Endodermal cell (in vitro differentiated cells): ENCODE measurements at regions not wholly inside any gene's neighbourhood (a gene's known extent, or its start where the extent isn't known, plus 50 kb on each side); places are given as distances from the start of the nearest gene placed in this dataset.

Source experiments
- DNase-seq: peaks from one replicate; pipeline ENCODE4 v3.0.0-alpha.2; 2017
- H3K27ac ChIP-seq: 2 replicates; pipeline ENCODE4 v1.5.1; 2013; ENCODE audit warnings: mild to moderate bottlenecking, low read depth, low read length, moderate library complexity
- H3K27me3 ChIP-seq: 2 replicates; pipeline ENCODE4 v1.6.1; 2013; ENCODE audit warnings: mild to moderate bottlenecking, low read length, moderate library complexity; ENCODE audit not compliant: insufficient read depth, control insufficient read depth, poor library complexity, severe bottlenecking
- H3K36me3 ChIP-seq: 2 replicates; pipeline ENCODE4 v1.7.0; 2013; ENCODE audit warnings: mild to moderate bottlenecking, low read length, moderate library complexity; ENCODE audit not compliant: control insufficient read depth, insufficient read depth
- H3K4me1 ChIP-seq: one replicate; pipeline ENCODE4 v1.7.0; 2013; ENCODE audit warnings: low read length; ENCODE audit not compliant: control insufficient read depth, insufficient read depth
- H3K4me3 ChIP-seq: 2 replicates; pipeline ENCODE4 v1.5.1; 2013; ENCODE audit warnings: mild to moderate bottlenecking, low read length, moderate library complexity
- H3K9ac ChIP-seq: 2 replicates; pipeline ENCODE4 v1.6.1; 2013; ENCODE audit warnings: mild to moderate bottlenecking, low read length, moderate library complexity; ENCODE audit not compliant: poor library complexity, severe bottlenecking; ENCODE audit errors: extremely low read depth
- H3K9me3 ChIP-seq: 2 replicates; pipeline ENCODE4 v1.6.1; 2013; ENCODE audit warnings: mild to moderate bottlenecking, low read length, moderate library complexity; ENCODE audit not compliant: control insufficient read depth
- H3K27ac Mint-ChIP-seq: 2 replicates; pipeline ENCODE4 v1.8.0; 2020; ENCODE audit warnings: mixed read lengths
- H3K27me3 Mint-ChIP-seq: 2 replicates; pipeline ENCODE4 v1.8.0; 2021; ENCODE audit warnings: mild to moderate bottlenecking, mixed read lengths; ENCODE audit not compliant: insufficient read depth
- H3K36me3 Mint-ChIP-seq: 2 replicates; pipeline ENCODE4 v1.8.0; 2020; ENCODE audit warnings: low read depth, mixed read lengths
- H3K4me1 Mint-ChIP-seq: 2 replicates; pipeline ENCODE4 v1.8.0; 2020; ENCODE audit warnings: mixed read lengths
- H3K4me3 Mint-ChIP-seq: 2 replicates; pipeline ENCODE4 v1.8.0; 2020; ENCODE audit warnings: mild to moderate bottlenecking, moderate library complexity, mixed read lengths
- H3K9me3 Mint-ChIP-seq: 2 replicates; pipeline ENCODE4 v1.8.0; 2020; ENCODE audit warnings: mild to moderate bottlenecking, mixed read lengths
- WGBS, 2 experiments: methylation state at CpG; one replicate each; pipeline versions ENCODE4 v1.1.5 to v1.1.7; 2013; ENCODE audit warnings: missing lambda C conversion rate in 2 of 2, mixed read lengths in 1 of 2; ENCODE audit not compliant: insufficient coverage in 1 of 2, insufficient read length in 1 of 2; 5-methylcytosine and 5-hydroxymethylcytosine counted together
- TF ChIP-seq, protein P1 (sequence below): fragments of 200-600 bp; sonication (generic); conservative IDR thresholded peaks from 2 replicates; pipeline ENCODE4 v1.5.0; 2021; ENCODE audit warnings: antibody characterized with exemption, mild to moderate bottlenecking

DNA sequence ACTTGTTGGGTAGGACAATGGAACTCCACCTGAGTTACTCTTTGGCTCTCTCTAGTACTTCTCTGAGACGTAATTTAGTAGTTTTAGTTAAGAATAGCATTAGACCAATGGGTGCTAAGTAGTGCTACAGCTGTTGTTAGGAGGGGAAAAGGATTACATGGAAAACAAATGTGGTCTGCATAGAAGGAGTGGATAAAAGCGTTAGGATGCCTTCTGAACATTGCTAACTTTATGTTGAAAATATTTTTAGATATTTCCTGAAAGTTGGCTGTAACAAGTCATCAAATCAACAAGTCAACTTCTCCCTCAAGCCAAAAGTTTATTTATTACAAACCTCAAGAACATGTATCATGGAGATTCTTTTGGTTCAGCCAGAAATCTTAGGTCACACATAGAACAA lies 409.5 kb upstream of the MEF2C start:
- no peaks in the 10 kb centered on the region for H3K9me3 ChIP-seq
- H3K27ac ChIP-seq, result no peak overlapping the region
- Mint-ChIP-seq H3K36me3 (no peaks in the 10 kb centered on the region), H3K4me3 (no peak overlapping the region), H3K27ac (no peak overlapping the region), H3K9me3 (no peaks in the 10 kb centered on the region), H3K27me3 (peaks cover 2% of the 10 kb centered on the region), H3K4me1 (peaks cover 33% of the 10 kb centered on the region)
- TF ChIP-seq, protein P1, sequence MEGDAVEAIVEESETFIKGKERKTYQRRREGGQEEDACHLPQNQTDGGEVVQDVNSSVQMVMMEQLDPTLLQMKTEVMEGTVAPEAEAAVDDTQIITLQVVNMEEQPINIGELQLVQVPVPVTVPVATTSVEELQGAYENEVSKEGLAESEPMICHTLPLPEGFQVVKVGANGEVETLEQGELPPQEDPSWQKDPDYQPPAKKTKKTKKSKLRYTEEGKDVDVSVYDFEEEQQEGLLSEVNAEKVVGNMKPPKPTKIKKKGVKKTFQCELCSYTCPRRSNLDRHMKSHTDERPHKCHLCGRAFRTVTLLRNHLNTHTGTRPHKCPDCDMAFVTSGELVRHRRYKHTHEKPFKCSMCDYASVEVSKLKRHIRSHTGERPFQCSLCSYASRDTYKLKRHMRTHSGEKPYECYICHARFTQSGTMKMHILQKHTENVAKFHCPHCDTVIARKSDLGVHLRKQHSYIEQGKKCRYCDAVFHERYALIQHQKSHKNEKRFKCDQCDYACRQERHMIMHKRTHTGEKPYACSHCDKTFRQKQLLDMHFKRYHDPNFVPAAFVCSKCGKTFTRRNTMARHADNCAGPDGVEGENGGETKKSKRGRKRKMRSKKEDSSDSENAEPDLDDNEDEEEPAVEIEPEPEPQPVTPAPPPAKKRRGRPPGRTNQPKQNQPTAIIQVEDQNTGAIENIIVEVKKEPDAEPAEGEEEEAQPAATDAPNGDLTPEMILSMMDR, result no peak
- H3K4me3 ChIP-seq, result no peak overlapping the region
- no peaks in the 10 kb centered on the region for H3K36me3 ChIP-seq
- H3K4me1 ChIP-seq, result peaks cover 7% of the 10 kb centered on the region
- 81 to 100% methylated on average over 1 to 2 of the region's 2 CpGs for WGBS, 2 experiments
- no peak overlapping the region for H3K9ac ChIP-seq
- H3K27me3 ChIP-seq, result peaks cover 4% of the 10 kb centered on the region
- no peak for DNase-seq

DNA sequence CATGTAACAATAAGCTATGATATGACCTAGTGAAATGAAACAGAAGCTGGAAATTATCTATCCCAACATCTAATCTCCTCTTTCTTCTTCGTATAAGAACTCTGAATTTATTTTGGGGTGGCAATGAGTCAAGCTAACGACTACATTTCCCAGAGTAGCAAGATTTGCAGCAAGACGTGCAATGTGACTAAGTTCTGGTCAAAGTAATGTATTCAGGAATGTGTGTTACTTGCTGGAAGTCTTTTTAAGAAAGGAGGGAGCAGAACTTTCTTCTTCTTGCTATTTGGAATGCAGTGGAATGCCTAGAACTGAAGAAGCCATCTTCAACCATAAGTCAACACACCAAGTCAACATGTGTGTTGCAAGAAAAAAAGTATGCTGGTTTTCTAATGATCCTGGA lies 406.6 kb upstream of the MEF2C start:
- H3K9me3 ChIP-seq, result no peaks in the 10 kb centered on the region
- H3K4me1 ChIP-seq, result peaks cover 7% of the 10 kb centered on the region
- Mint-ChIP-seq H3K4me3 (no peak overlapping the region), H3K4me1 (peaks cover 49% of the 10 kb centered on the region), H3K9me3 (no peaks in the 10 kb centered on the region), H3K27ac (no peak overlapping the region), H3K27me3 (peaks cover 22% of the 10 kb centered on the region), H3K36me3 (no peaks in the 10 kb centered on the region)
- no peak overlapping the region for H3K9ac ChIP-seq
- no peak for DNase-seq
- 87 to 100% methylated on average over 2 to 3 of the region's 3 CpGs for WGBS, 2 experiments
- H3K27ac ChIP-seq, result no peak overlapping the region
- peaks cover 32% of the 10 kb centered on the region for H3K27me3 ChIP-seq
- TF ChIP-seq, protein P1, result no peak
- no peaks in the 10 kb centered on the region for H3K36me3 ChIP-seq
- H3K4me3 ChIP-seq, result no peak overlapping the region

DNA sequence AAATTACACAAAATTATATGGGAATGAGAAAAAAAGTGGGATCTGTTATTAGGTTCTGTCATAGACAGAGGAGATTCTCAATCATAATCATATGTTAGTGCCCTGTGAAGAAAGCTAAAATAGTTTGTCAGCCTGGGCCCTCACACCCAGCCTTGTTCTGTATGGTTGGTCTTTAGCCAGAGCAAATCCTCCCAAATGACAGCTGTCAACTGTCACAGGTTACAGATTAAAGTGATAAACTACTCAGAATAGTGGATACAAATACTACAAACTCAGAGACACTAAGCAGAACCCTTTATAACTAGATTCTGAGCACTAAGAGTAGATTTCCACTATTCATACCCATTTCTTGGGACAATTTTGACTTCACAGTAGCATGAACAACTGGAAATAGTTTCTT lies 405.0 kb upstream of the MEF2C start:
- H3K36me3 ChIP-seq, result no peaks in the 10 kb centered on the region
- Mint-ChIP-seq H3K4me3 (no peak overlapping the region), H3K27me3 (peaks cover 26% of the 10 kb centered on the region), H3K36me3 (no peaks in the 10 kb centered on the region), H3K9me3 (no peaks in the 10 kb centered on the region), H3K4me1 (peaks cover 61% of the 10 kb centered on the region), H3K27ac (no peak overlapping the region)
- no peak overlapping the region for H3K9ac ChIP-seq
- DNase-seq, result no peak
- peaks cover 10% of the 10 kb centered on the region for H3K4me1 ChIP-seq
- no peak overlapping the region for H3K4me3 ChIP-seq
- no peak overlapping the region for H3K27ac ChIP-seq
- H3K9me3 ChIP-seq, result no peaks in the 10 kb centered on the region
- TF ChIP-seq, protein P1, result no peak
- H3K27me3 ChIP-seq, result peaks cover 32% of the 10 kb centered on the region
